ENCODE measurements at regions not wholly inside any gene's neighbourhood (a gene's known extent, or its start where the extent isn't known, plus 50 kb on each side); places are given as distances from the start of the nearest gene placed in this dataset.

- no peaks in the 10 kb centered on the region for H3F3A ChIP-seq (ENCODE audit: insufficient read depth, low read length)
- no peak overlapping the region for H3K4me2 ChIP-seq (ENCODE audit: low read depth, low read length)
- H3K4me3 ChIP-seq (ENCODE audit: low read length): no peak overlapping the region
- no peaks in the 10 kb centered on the region for H3K79me2 ChIP-seq (ENCODE audit: low read length)
- no peak overlapping the region for H2AFZ ChIP-seq (ENCODE audit: low read length)
- no peak overlapping the region for H3K9ac ChIP-seq (ENCODE audit: low read length)
- no peaks in the 10 kb centered on the region for H3K36me3 ChIP-seq (replicated peaks; ENCODE audit: insufficient read depth, low read length)
- TF ChIP-seq CTCF (IDR thresholded peaks at IDR 0.05; ENCODE audit: low read length): no peak
- no peak for TF ChIP-seq EZH2phosphoT487 (IDR thresholded peaks at IDR 0.05; ENCODE audit: low read length)
- no peak for TF ChIP-seq EZH2 (optimal IDR thresholded peaks at IDR 0.05; ENCODE audit: low read depth, low read length)
- DNase-seq: no peak
- H3K9me2 ChIP-seq (replicated peaks; ENCODE audit: insufficient read depth, low read length): no peaks in the 10 kb centered on the region
- H3K27ac ChIP-seq (ENCODE audit: low read length): no peak overlapping the region
- no peaks in the 10 kb centered on the region for H3K27me3 ChIP-seq (replicated peaks; ENCODE audit: insufficient read depth, low read length)
- H3K9me3 ChIP-seq (replicated peaks; ENCODE audit: insufficient read depth, low read length): no peaks in the 10 kb centered on the region
- H3K4me1 ChIP-seq (ENCODE audit: low read length): no peaks in the 10 kb centered on the region
- no peaks in the 10 kb centered on the region for H4K20me1 ChIP-seq (ENCODE audit: insufficient read depth, low read length)
These were observed 1794.5 kb downstream of the PCDH9 start for GRCh38 chr13:65435590-65435989.

GRCh38 chr13:65417953-65418352, 1812.2 kb downstream of the PCDH9 start:
- Histone ChIP-seq H3K9me2 (replicated peaks; ENCODE audit: insufficient read depth, low read length) (no peaks in the 10 kb centered on the region), H3K9ac (ENCODE audit: low read length) (no peak overlapping the region), H3K27ac (ENCODE audit: low read length) (no peak overlapping the region), H3K27me3 (replicated peaks; ENCODE audit: insufficient read depth, low read length) (no peaks in the 10 kb centered on the region), H3F3A (ENCODE audit: insufficient read depth, low read length) (no peaks in the 10 kb centered on the region), H3K4me2 (ENCODE audit: low read depth, low read length) (no peak overlapping the region), H3K4me3 (ENCODE audit: low read length) (no peak overlapping the region), H3K36me3 (replicated peaks; ENCODE audit: insufficient read depth, low read length) (no peaks in the 10 kb centered on the region), H3K4me1 (ENCODE audit: low read length) (no peaks in the 10 kb centered on the region), H4K20me1 (ENCODE audit: insufficient read depth, low read length) (no peaks in the 10 kb centered on the region), H2AFZ (ENCODE audit: low read length) (no peak overlapping the region), H3K79me2 (ENCODE audit: low read length) (no peaks in the 10 kb centered on the region), H3K9me3 (replicated peaks; ENCODE audit: insufficient read depth, low read length) (no peaks in the 10 kb centered on the region)
- no peak for DNase-seq
- TF ChIP-seq EZH2phosphoT487 (IDR thresholded peaks at IDR 0.05; ENCODE audit: low read length) (no peak), CTCF (IDR thresholded peaks at IDR 0.05; ENCODE audit: low read length) (no peak), EZH2 (optimal IDR thresholded peaks at IDR 0.05; ENCODE audit: low read depth, low read length) (no peak)

GRCh38 chr13:65416784-65417183, 1813.4 kb downstream of the PCDH9 start:
- TF ChIP-seq EZH2phosphoT487 (IDR thresholded peaks at IDR 0.05; ENCODE audit: low read length): no peak
- no peak for TF ChIP-seq EZH2 (optimal IDR thresholded peaks at IDR 0.05; ENCODE audit: low read depth, low read length)
- TF ChIP-seq CTCF (IDR thresholded peaks at IDR 0.05; ENCODE audit: low read length): no peak
- Histone ChIP-seq H3K79me2 (ENCODE audit: low read length) (no peaks in the 10 kb centered on the region), H2AFZ (ENCODE audit: low read length) (no peak overlapping the region), H3K27me3 (replicated peaks; ENCODE audit: insufficient read depth, low read length) (no peaks in the 10 kb centered on the region), H3K4me3 (ENCODE audit: low read length) (no peak overlapping the region), H3K9ac (ENCODE audit: low read length) (no peak overlapping the region), H3K27ac (ENCODE audit: low read length) (no peak overlapping the region), H3K9me3 (replicated peaks; ENCODE audit: insufficient read depth, low read length) (no peaks in the 10 kb centered on the region), H3F3A (ENCODE audit: insufficient read depth, low read length) (no peaks in the 10 kb centered on the region), H3K36me3 (replicated peaks; ENCODE audit: insufficient read depth, low read length) (no peaks in the 10 kb centered on the region), H4K20me1 (ENCODE audit: insufficient read depth, low read length) (no peaks in the 10 kb centered on the region), H3K4me1 (ENCODE audit: low read length) (no peaks in the 10 kb centered on the region), H3K9me2 (replicated peaks; ENCODE audit: insufficient read depth, low read length) (no peaks in the 10 kb centered on the region), H3K4me2 (ENCODE audit: low read depth, low read length) (no peak overlapping the region)
- DNase-seq: no peak

Data from MM.1S (cell line).